Transverse colon (tissue), 4 donors: ENCODE measurements at regions not wholly inside any gene's neighbourhood (a gene's known extent, or its start where the extent isn't known, plus 50 kb on each side); places are given as distances from the start of the nearest gene placed in this dataset.

Experiments used
- DNase-seq: peaks from one replicate; pipeline ENCODE4 v3.0.0-alpha.2; 2019
- H3K27ac ChIP-seq, 4 donors: fragments of 200-600 bp; sonication (generic); 2 replicates each; pipeline ENCODE4 v1.5.1; 2016 to 2018; ENCODE audit warnings: inconsistent platforms in 4 of 4
- H3K27me3 ChIP-seq: fragments of 200-600 bp; sonication (generic); 2 replicates; pipeline ENCODE4 v1.5.1; 2017; ENCODE audit warnings: inconsistent platforms
- H3K36me3 ChIP-seq, 4 donors: fragments of 200-600 bp; sonication (generic); 2 replicates each; pipeline ENCODE4 v1.5.1; 2017 to 2019; ENCODE audit warnings: inconsistent platforms in 4 of 4
- H3K4me1 ChIP-seq, 4 donors: fragments of 200-600 bp; sonication (generic); 2 replicates each; pipeline ENCODE4 v1.5.1; 2017 to 2020; ENCODE audit warnings: inconsistent platforms in 4 of 4
- H3K4me3 ChIP-seq, 4 donors: fragments of 200-600 bp; sonication (generic); 1 replicate in 1 of 4; 2 replicates in 3 of 4; pipeline versions ENCODE4 v1.5.1 to v1.6.1; 2017 to 2019; ENCODE audit warnings: inconsistent platforms in 4 of 4
- H3K9me3 ChIP-seq, 2 donors: fragments of 200-600 bp; sonication (generic); 2 replicates each; pipeline ENCODE4 v1.5.1; 2017 to 2019; ENCODE audit warnings: inconsistent platforms in 2 of 2
- EP300 ChIP-seq: sonication (generic); formaldehyde crosslinking; IDR thresholded peaks from one replicate; pipeline ENCODE4 v1.6.1; 2017; ENCODE audit warnings: antibody characterized with exemption, low read depth
- POLR2A ChIP-seq: fragments of 450-650 bp; IDR thresholded peaks from one replicate; pipeline ENCODE4 v1.6.1; 2016; ENCODE audit warnings: antibody characterized with exemption, mild to moderate bottlenecking, moderate library complexity
- POLR2AphosphoS5 ChIP-seq, 3 donors: sonication (generic); formaldehyde crosslinking; IDR thresholded peaks; one replicate each; pipeline ENCODE4 v1.6.1; 2016; ENCODE audit warnings: antibody characterized with exemption in 3 of 3
- WGBS, 2 donors: methylation state at CpG; one replicate each; pipeline ENCODE4 v1.1.5; 2018; ENCODE audit warnings: low coverage in 1 of 2; 5-methylcytosine and 5-hydroxymethylcytosine counted together
- in situ Hi-C, 4 donors: fragments of 200-750 bp; cut with MboI; loops; one replicate each; pipeline versions ENCODE4 v1.15.0 to v1.15.1; 2017; ENCODE audit warnings: low sequenced_read_pairs in 3 of 4, low pct_ligation_motif_present in 1 of 4, low pct_unique_long_range_greater_than_20kb in 1 of 4
- intact Hi-C: fragments of 100-400 bp; cut with DNase I; formaldehyde crosslinking; loops from one replicate; pipeline ENCODE4 v1.15.1; 2023; ENCODE audit warnings: low total_unique reads
- TF ChIP-seq, protein P1 (sequence below), 5 experiments: fragments of 200-600 bp in 3 of 5; fragments of 450-650 bp in 2 of 5; sonication (generic) in 3 of 5; IDR thresholded peaks; 1 replicate in 2 of 5; 2 replicates in 3 of 5; pipeline ENCODE4 v1.5.1; 2016 to 2017; ENCODE audit warnings: antibody characterized with exemption in 5 of 5, inconsistent platforms in 3 of 5, mild to moderate bottlenecking in 2 of 5, moderate library complexity in 1 of 5

DNA sequence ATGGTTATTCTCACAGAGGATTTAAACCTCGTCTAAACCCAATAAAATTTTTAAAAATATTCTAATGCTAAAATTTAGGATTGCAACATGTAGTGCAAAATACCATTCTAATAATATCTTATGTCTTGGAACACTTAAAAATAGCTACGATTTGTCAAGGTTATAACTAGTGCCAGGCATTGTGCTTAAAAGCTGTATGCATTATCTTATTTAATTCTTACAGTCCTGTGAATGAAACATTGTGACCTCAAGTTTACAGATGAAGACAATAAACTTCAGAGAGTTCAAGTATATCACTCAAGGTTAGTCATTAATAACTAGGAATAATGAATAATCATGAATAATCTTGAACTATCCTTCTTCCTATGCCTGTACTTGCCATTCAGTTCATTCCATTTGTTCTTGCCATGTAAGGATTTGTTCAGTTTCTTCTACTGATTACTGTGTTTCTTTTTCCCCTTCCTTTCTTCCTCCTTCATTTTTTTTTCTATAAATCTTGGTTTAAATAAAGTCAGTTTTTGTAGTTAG is 897.6 kb upstream of the NR2F2 start:
- Histone ChIP-seq H3K27ac (no peak overlapping the region), H3K4me3 (no peak overlapping the region), H3K36me3 (no peaks in the 10 kb centered on the region), H3K4me1 (no peaks in the 10 kb centered on the region), H3K27me3 (no peaks in the 10 kb centered on the region), H3K9me3 (no peaks in the 10 kb centered on the region)
- 58 to 61% methylated on average over 2 of the region's 2 CpGs for WGBS, 2 donors
- in situ Hi-C loops = no loop called here
- DNase-seq = no peak
- TF ChIP-seq POLR2A = no peak
- TF ChIP-seq, protein P1, sequence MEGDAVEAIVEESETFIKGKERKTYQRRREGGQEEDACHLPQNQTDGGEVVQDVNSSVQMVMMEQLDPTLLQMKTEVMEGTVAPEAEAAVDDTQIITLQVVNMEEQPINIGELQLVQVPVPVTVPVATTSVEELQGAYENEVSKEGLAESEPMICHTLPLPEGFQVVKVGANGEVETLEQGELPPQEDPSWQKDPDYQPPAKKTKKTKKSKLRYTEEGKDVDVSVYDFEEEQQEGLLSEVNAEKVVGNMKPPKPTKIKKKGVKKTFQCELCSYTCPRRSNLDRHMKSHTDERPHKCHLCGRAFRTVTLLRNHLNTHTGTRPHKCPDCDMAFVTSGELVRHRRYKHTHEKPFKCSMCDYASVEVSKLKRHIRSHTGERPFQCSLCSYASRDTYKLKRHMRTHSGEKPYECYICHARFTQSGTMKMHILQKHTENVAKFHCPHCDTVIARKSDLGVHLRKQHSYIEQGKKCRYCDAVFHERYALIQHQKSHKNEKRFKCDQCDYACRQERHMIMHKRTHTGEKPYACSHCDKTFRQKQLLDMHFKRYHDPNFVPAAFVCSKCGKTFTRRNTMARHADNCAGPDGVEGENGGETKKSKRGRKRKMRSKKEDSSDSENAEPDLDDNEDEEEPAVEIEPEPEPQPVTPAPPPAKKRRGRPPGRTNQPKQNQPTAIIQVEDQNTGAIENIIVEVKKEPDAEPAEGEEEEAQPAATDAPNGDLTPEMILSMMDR (IDR thresholded peaks at IDR 0.05) = no peak
- no peak for TF ChIP-seq POLR2AphosphoS5 (IDR thresholded peaks at IDR 0.05)
- TF ChIP-seq EP300 = no peak
- intact Hi-C loops = no loop called here

DNA sequence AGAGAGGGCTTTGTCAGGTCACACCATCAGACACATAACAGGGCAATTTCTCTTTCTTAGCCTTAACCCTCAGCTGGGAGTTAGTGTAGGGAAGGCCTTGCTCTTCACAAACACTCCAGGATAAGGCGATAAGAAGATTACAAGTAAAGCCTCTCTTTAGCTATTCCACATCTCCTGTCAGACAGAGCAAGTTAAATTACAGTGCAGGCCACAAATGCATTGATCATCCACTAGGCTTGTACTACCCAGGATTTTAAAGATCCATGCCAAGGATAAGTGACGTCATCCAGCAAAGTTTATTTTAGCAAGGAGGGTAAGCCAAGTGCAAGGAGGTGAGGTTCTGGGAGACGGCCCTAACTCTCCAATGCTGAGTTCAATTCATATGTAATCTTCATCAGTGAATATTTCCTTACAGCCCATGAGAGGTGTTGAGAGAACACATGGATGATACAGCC is 890.6 kb upstream of the NR2F2 start:
- intact Hi-C loops = no loop called here
- in situ Hi-C loops = no loop called here
- Histone ChIP-seq H3K36me3 (no peaks in the 10 kb centered on the region), H3K9me3 (no peaks in the 10 kb centered on the region), H3K27ac (no peak overlapping the region), H3K27me3 (no peaks in the 10 kb centered on the region), H3K4me1 (no peaks in the 10 kb centered on the region), H3K4me3 (no peak overlapping the region)
- TF ChIP-seq POLR2AphosphoS5 (IDR thresholded peaks at IDR 0.05) = no peak
- TF ChIP-seq EP300 = no peak
- TF ChIP-seq, protein P1 (IDR thresholded peaks at IDR 0.05) = no peak
- no peak for TF ChIP-seq POLR2A
- WGBS, 2 donors = 54 to 100% methylated on average over 1 to 3 of the region's 3 CpGs
- no peak for DNase-seq

DNA sequence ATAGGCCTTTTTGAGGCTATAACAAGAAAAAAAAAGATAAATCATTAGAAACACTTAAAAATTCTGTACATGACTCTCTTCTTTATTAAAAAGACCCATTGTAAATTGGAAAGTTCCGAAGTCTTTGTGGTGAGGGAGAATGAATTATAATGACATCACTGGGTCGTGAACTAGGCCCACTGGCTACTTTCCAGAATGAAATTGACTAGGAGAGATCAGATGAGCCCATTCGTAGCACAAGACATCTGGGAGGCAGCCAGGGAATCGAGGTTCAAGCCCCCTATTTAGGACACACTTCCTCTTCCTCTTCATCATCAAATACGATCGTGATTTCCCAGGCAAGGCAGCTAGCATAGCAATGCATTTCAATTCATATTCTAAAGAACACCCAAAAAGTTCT is 889.8 kb upstream of the NR2F2 start:
- TF ChIP-seq POLR2AphosphoS5 (IDR thresholded peaks at IDR 0.05) = no peak
- no peak for TF ChIP-seq EP300
- no peak for TF ChIP-seq POLR2A
- TF ChIP-seq, protein P1 (IDR thresholded peaks at IDR 0.05) = no peak
- in situ Hi-C loops = no loop called here
- H3K36me3 ChIP-seq = no peaks in the 10 kb centered on the region
- H3K27ac ChIP-seq = no peak overlapping the region
- 55 to 67% methylated on average over 5 to 6 of the region's 6 CpGs for WGBS, 2 donors
- intact Hi-C loops = no loop called here
- no peaks in the 10 kb centered on the region for H3K27me3 ChIP-seq
- no peak overlapping the region for H3K4me3 ChIP-seq
- DNase-seq = no peak
- H3K9me3 ChIP-seq = no peaks in the 10 kb centered on the region
- H3K4me1 ChIP-seq = no peaks in the 10 kb centered on the region

DNA sequence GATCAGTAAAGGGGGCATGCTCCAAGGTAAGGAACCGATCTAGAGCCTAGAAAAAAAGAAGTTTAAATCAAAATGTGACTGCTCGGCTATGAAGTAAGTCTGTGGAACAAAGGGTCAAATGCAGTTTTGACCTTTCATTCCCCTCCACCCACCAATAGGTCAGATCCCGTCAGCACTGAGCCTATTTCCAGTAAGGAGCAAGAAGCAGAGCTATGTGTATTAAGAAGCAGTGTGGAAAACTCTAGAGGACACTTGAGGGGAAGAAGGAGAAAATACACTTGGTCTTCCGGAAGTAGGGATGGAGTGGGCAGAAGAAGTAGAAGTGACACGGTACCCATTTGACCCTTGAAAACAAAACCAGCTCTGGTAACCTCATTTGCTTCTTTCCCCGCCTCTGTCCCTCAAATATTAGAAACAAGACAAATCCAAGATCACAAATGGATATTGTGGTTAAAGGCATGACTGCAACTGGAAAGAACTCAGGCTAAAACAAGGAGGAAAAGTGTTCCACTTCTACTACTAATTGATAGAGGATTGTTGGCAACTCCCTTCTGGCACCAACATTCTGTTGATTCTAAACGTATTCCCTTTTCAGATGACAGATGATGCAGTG is 888.3 kb upstream of the NR2F2 start:
- no peak overlapping the region for H3K27ac ChIP-seq
- no peaks in the 10 kb centered on the region for H3K4me1 ChIP-seq
- no peak for DNase-seq
- TF ChIP-seq, protein P1 (IDR thresholded peaks at IDR 0.05) = no peak
- TF ChIP-seq EP300 = no peak
- no peak for TF ChIP-seq POLR2A
- TF ChIP-seq POLR2AphosphoS5 (IDR thresholded peaks at IDR 0.05) = no peak
- no peak overlapping the region for H3K4me3 ChIP-seq
- in situ Hi-C loops = no loop called here
- WGBS, 2 donors = 61 to 74% methylated on average over 7 of the region's 7 CpGs
- H3K27me3 ChIP-seq = no peaks in the 10 kb centered on the region
- intact Hi-C loops = no loop called here
- no peaks in the 10 kb centered on the region for H3K9me3 ChIP-seq
- no peaks in the 10 kb centered on the region for H3K36me3 ChIP-seq
